OCI-LY1 (cell line): ENCODE measurements at regions not wholly inside any gene's neighbourhood (a gene's known extent, or its start where the extent isn't known, plus 50 kb on each side); places are given as distances from the start of the nearest gene placed in this dataset.

ENCODE experiments used
- H2AFZ ChIP-seq: fragments of 200-600 bp; sonication (generic), shearing (Covaris generic); 2 replicates; pipeline ENCODE4 v1.6.0; 2014; ENCODE audit warnings: antibody characterized with exemption, mild to moderate bottlenecking, low read length
- H3F3A ChIP-seq: fragments of 200-600 bp; sonication (generic), shearing (Covaris generic); 2 replicates; pipeline ENCODE4 v1.6.0; 2014; ENCODE audit warnings: mild to moderate bottlenecking, antibody characterized with exemption, low read length, moderate library complexity; ENCODE audit not compliant: insufficient read depth
- H3K27ac ChIP-seq: fragments of 200-600 bp; sonication (generic); 2 replicates; pipeline ENCODE4 v1.5.1; 2014; ENCODE audit warnings: low read length, mixed run types, mild to moderate bottlenecking, low read depth; ENCODE audit not compliant: poor library complexity, severe bottlenecking
- H3K27me3 ChIP-seq: fragments of 200-600 bp; sonication (generic); 2 replicates; pipeline ENCODE4 v1.6.0; 2014; ENCODE audit warnings: antibody characterized with exemption, mild to moderate bottlenecking, low read length, moderate library complexity; ENCODE audit not compliant: insufficient read depth
- H3K36me3 ChIP-seq: fragments of 200-600 bp; sonication (generic); 2 replicates; pipeline ENCODE4 v1.6.1; 2014; ENCODE audit warnings: mild to moderate bottlenecking, antibody characterized with exemption, low read length, moderate library complexity, mixed read lengths; ENCODE audit not compliant: insufficient read depth
- H3K4me1 ChIP-seq: fragments of 200-600 bp; sonication (generic); 2 replicates; pipeline ENCODE4 v1.5.1; 2014; ENCODE audit warnings: mild to moderate bottlenecking, low read length, moderate library complexity; ENCODE audit not compliant: insufficient read depth, severe bottlenecking
- H3K4me2 ChIP-seq: fragments of 200-600 bp; sonication (generic), shearing (Covaris generic); 2 replicates; pipeline ENCODE4 v1.6.1; 2014; ENCODE audit warnings: low read length
- H3K4me3 ChIP-seq: fragments of 200-600 bp; sonication (generic); 2 replicates; pipeline ENCODE4 v1.5.1; 2014; ENCODE audit warnings: low read length, low read depth, mild to moderate bottlenecking, mixed read lengths; ENCODE audit not compliant: poor library complexity, severe bottlenecking
- H3K79me2 ChIP-seq: fragments of 200-600 bp; shearing (Covaris generic); 2 replicates; pipeline ENCODE4 v1.6.1; 2016; ENCODE audit warnings: mixed run types, low read length, mixed read lengths; ENCODE audit not compliant: insufficient read depth
- H3K9ac ChIP-seq: fragments of 200-600 bp; sonication (generic), shearing (Covaris generic); 2 replicates; pipeline ENCODE4 v1.6.1; 2014; ENCODE audit warnings: mild to moderate bottlenecking, low read length, mixed read lengths
- H3K9me2 ChIP-seq: fragments of 200-600 bp; sonication (generic), shearing (Covaris generic); 2 replicates; pipeline ENCODE4 v1.6.1; 2014; ENCODE audit warnings: low read depth, mild to moderate bottlenecking, low read length, mixed read lengths
- H3K9me3 ChIP-seq: fragments of 200-600 bp; shearing (Covaris generic); 2 replicates; pipeline ENCODE4 v1.6.1; 2014; ENCODE audit warnings: low read length, mixed read lengths
- H4K20me1 ChIP-seq: fragments of 200-600 bp; sonication (generic), shearing (Covaris generic); 2 replicates; pipeline ENCODE4 v1.6.0; 2016; ENCODE audit warnings: mild to moderate bottlenecking, low read length; ENCODE audit not compliant: insufficient read depth
- CTCF ChIP-seq: fragments of 200-600 bp; sonication (generic), shearing (Covaris generic); IDR thresholded peaks from 2 replicates; pipeline ENCODE4 v1.5.1; 2017; ENCODE audit warnings: mild to moderate bottlenecking, antibody characterized with exemption, low read length, moderate library complexity, mixed read lengths
- EZH2 ChIP-seq: fragments of 200-600 bp; sonication (generic), shearing (Covaris generic); IDR thresholded peaks from 2 replicates; pipeline ENCODE4 v1.8.0; 2017; ENCODE audit warnings: borderline replicate concordance, mixed run types, mild to moderate bottlenecking, antibody characterized with exemption, low read length, moderate library complexity, mixed read lengths

GRCh38 chr12:25855716-25856115 lies 102.8 kb upstream of the RASSF8 start:
- no peaks in the 10 kb centered on the region for H3K9me3 ChIP-seq
- no peaks in the 10 kb centered on the region for H3K4me1 ChIP-seq
- H3K36me3 ChIP-seq, result no peaks in the 10 kb centered on the region
- H3K4me3 ChIP-seq, result no peak overlapping the region
- no peaks in the 10 kb centered on the region for H3K9me2 ChIP-seq
- no peaks in the 10 kb centered on the region for H3F3A ChIP-seq
- H3K4me2 ChIP-seq, result no peak overlapping the region
- no peak overlapping the region for H3K27ac ChIP-seq
- H3K9ac ChIP-seq, result no peak overlapping the region
- no peaks in the 10 kb centered on the region for H3K27me3 ChIP-seq
- H4K20me1 ChIP-seq, result no peaks in the 10 kb centered on the region
- H2AFZ ChIP-seq, result no peak overlapping the region
- H3K79me2 ChIP-seq, result no peaks in the 10 kb centered on the region
- TF ChIP-seq EZH2 (no peak), CTCF (no peak)

DNA sequence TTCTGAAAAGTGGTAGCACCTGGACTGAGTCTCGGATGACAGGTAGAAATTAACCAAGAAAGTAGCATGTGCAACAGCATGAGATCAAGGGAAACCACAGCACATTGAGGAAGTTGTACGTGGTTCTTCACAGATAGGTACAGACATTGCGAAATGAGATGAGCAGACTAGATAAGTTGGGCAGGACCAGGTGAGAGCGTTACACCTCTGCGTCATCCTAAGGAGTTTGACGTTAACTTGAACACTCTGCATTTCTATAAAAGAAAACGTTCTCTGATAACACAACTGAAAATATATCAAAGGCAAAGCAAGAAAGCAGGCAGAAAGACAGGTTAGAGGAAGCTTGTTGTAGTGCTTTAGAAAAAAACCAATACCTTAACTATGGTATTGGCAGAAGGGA lies 98.5 kb upstream of the RASSF8 start:
- Histone ChIP-seq H2AFZ (no peak overlapping the region), H3K27me3 (no peaks in the 10 kb centered on the region), H3F3A (no peaks in the 10 kb centered on the region), H3K9me3 (no peaks in the 10 kb centered on the region), H3K27ac (no peak overlapping the region), H3K4me2 (no peak overlapping the region), H4K20me1 (no peaks in the 10 kb centered on the region), H3K79me2 (no peaks in the 10 kb centered on the region), H3K9ac (no peak overlapping the region), H3K36me3 (no peaks in the 10 kb centered on the region), H3K4me3 (no peak overlapping the region), H3K9me2 (no peaks in the 10 kb centered on the region), H3K4me1 (no peaks in the 10 kb centered on the region)
- no peak for TF ChIP-seq CTCF
- no peak for TF ChIP-seq EZH2

DNA sequence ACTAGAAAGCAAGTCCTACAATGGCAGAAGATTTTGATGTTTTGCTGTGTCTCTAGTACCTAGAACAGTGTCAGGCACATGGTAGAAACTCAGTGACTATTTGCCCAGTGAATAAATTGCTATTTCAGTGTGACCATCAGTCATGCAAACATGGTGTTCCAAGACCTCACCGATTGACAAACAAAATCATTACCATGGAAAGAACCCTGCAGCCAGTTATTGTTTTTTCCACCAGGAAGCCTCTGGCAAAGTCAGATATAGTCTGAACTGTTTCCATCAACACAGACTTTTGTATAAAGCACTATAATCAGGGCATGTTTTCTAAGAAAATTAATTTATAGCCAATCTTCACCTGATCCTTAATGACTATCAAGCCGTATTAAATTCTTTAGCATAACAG lies 97.3 kb upstream of the RASSF8 start:
- no peak overlapping the region for H3K27ac ChIP-seq
- no peak overlapping the region for H2AFZ ChIP-seq
- H3K79me2 ChIP-seq, result no peaks in the 10 kb centered on the region
- TF ChIP-seq CTCF (no peak), EZH2 (no peak)
- no peaks in the 10 kb centered on the region for H3K4me1 ChIP-seq
- H3K27me3 ChIP-seq, result no peaks in the 10 kb centered on the region
- H3K36me3 ChIP-seq, result no peaks in the 10 kb centered on the region
- H3F3A ChIP-seq, result no peaks in the 10 kb centered on the region
- H3K4me3 ChIP-seq, result no peak overlapping the region
- no peaks in the 10 kb centered on the region for H4K20me1 ChIP-seq
- H3K9ac ChIP-seq, result no peak overlapping the region
- H3K9me2 ChIP-seq, result no peaks in the 10 kb centered on the region
- no peak overlapping the region for H3K4me2 ChIP-seq
- H3K9me3 ChIP-seq, result no peaks in the 10 kb centered on the region
